ENCODE measurements at regions not wholly inside any gene's neighbourhood (a gene's known extent, or its start where the extent isn't known, plus 50 kb on each side); places are given as distances from the start of the nearest gene placed in this dataset.

- Histone ChIP-seq H3K36me3 (ENCODE audit: control insufficient read depth, insufficient read depth, low read length) (no peaks in the 10 kb centered on the region), H3K9me3 (ENCODE audit: control insufficient read depth, insufficient read depth, low read length) (no peaks in the 10 kb centered on the region), H3K4me3 (ENCODE audit: low read length) (no peak overlapping the region), H3K27ac (ENCODE audit: low read length) (no peak overlapping the region), H3K27me3 (ENCODE audit: control insufficient read depth, insufficient read depth, low read length) (no peaks in the 10 kb centered on the region), H3K4me1 (ENCODE audit: control insufficient read depth, insufficient read depth, low read length) (no peaks in the 10 kb centered on the region)
- Mint-ChIP-seq H3K4me1 (no peaks in the 10 kb centered on the region), H3K36me3 (no peaks in the 10 kb centered on the region), H3K9me3 (no peaks in the 10 kb centered on the region), H3K27me3 (ENCODE audit: low read depth in 2 of 2) (peaks cover 0 to under 1% of the 10 kb centered on the region in 2 donors), H3K27ac (no peak overlapping the region), H3K4me3 (no peak overlapping the region)
- TF ChIP-seq CTCF (IDR thresholded peaks at IDR 0.05), result no peak
- intact Hi-C loops (cut with micrococcal nuclease), result no loop called here
- DNase-seq (no peak), ATAC-seq (no peak)
- 67% methylated on average over 1 of the region's 1 CpG for WGBS (ENCODE audit: insufficient coverage)
Observed at GRCh38 chr18:56511996-56512395, 126.4 kb downstream of the TXNL1 start.

GRCh38 chr18:56510108-56510507 is 128.3 kb downstream of the TXNL1 start:
- H3K36me3 Mint-ChIP-seq, result no peaks in the 10 kb centered on the region
- H3K9me3 Mint-ChIP-seq, result no peaks in the 10 kb centered on the region
- H3K27me3 ChIP-seq (ENCODE audit: control insufficient read depth, insufficient read depth, low read length), result no peaks in the 10 kb centered on the region
- intact Hi-C loops (cut with micrococcal nuclease), result no loop called here
- H3K4me1 Mint-ChIP-seq, result no peaks in the 10 kb centered on the region
- no peak overlapping the region for H3K27ac ChIP-seq (ENCODE audit: low read length)
- no peak for DNase-seq
- no peaks in the 10 kb centered on the region for H3K27me3 Mint-ChIP-seq (ENCODE audit: low read depth in 2 of 2)
- no peaks in the 10 kb centered on the region for H3K9me3 ChIP-seq (ENCODE audit: control insufficient read depth, insufficient read depth, low read length)
- H3K4me3 ChIP-seq (ENCODE audit: low read length), result no peak overlapping the region
- ATAC-seq, result no peak
- no peaks in the 10 kb centered on the region for H3K36me3 ChIP-seq (ENCODE audit: control insufficient read depth, insufficient read depth, low read length)
- H3K4me1 ChIP-seq (ENCODE audit: control insufficient read depth, insufficient read depth, low read length), result no peaks in the 10 kb centered on the region
- H3K27ac Mint-ChIP-seq, result no peak overlapping the region
- H3K4me3 Mint-ChIP-seq, result no peak overlapping the region
- TF ChIP-seq CTCF (IDR thresholded peaks at IDR 0.05), result no peak

- Histone ChIP-seq H3K4me3 (ENCODE audit: low read length) (no peak overlapping the region), H3K36me3 (ENCODE audit: control insufficient read depth, insufficient read depth, low read length) (no peaks in the 10 kb centered on the region), H3K27me3 (ENCODE audit: control insufficient read depth, insufficient read depth, low read length) (no peaks in the 10 kb centered on the region), H3K9me3 (ENCODE audit: control insufficient read depth, insufficient read depth, low read length) (no peaks in the 10 kb centered on the region), H3K4me1 (ENCODE audit: control insufficient read depth, insufficient read depth, low read length) (no peaks in the 10 kb centered on the region), H3K27ac (ENCODE audit: low read length) (no peak overlapping the region)
- DNase-seq, result no peak
- no peaks in the 10 kb centered on the region for H3K36me3 Mint-ChIP-seq
- no peaks in the 10 kb centered on the region for H3K9me3 Mint-ChIP-seq
- H3K4me3 Mint-ChIP-seq, result no peak overlapping the region
- H3K27ac Mint-ChIP-seq, result no peak overlapping the region
- TF ChIP-seq CTCF (IDR thresholded peaks at IDR 0.05), result no peak
- H3K27me3 Mint-ChIP-seq (ENCODE audit: low read depth in 2 of 2), result no peaks in the 10 kb centered on the region
- no peak for ATAC-seq
- no peaks in the 10 kb centered on the region for H3K4me1 Mint-ChIP-seq
- 66% methylated on average over 3 of the region's 3 CpGs for WGBS (ENCODE audit: insufficient coverage)
- intact Hi-C loops (cut with micrococcal nuclease), result no loop called here
Observed at GRCh38 chr18:56509656-56510055, 128.7 kb downstream of the TXNL1 start.

- no peaks in the 10 kb centered on the region for H3K4me1 ChIP-seq (ENCODE audit: control insufficient read depth, insufficient read depth, low read length)
- H3K4me3 ChIP-seq (ENCODE audit: low read length), result no peak overlapping the region
- no peaks in the 10 kb centered on the region for H3K36me3 Mint-ChIP-seq
- no peaks in the 10 kb centered on the region for H3K4me1 Mint-ChIP-seq
- WGBS (ENCODE audit: insufficient coverage), result 71% methylated on average over 4 of the region's 4 CpGs
- H3K27ac ChIP-seq (ENCODE audit: low read length), result no peak overlapping the region
- no peak for TF ChIP-seq CTCF (IDR thresholded peaks at IDR 0.05)
- ATAC-seq (no peak), DNase-seq (no peak)
- H3K27ac Mint-ChIP-seq, result no peak overlapping the region
- intact Hi-C loops (cut with micrococcal nuclease), result no loop called here
- no peaks in the 10 kb centered on the region for H3K27me3 ChIP-seq (ENCODE audit: control insufficient read depth, insufficient read depth, low read length)
- no peaks in the 10 kb centered on the region for H3K36me3 ChIP-seq (ENCODE audit: control insufficient read depth, insufficient read depth, low read length)
- H3K9me3 ChIP-seq (ENCODE audit: control insufficient read depth, insufficient read depth, low read length), result no peaks in the 10 kb centered on the region
- no peak overlapping the region for H3K4me3 Mint-ChIP-seq
- H3K9me3 Mint-ChIP-seq, result peaks cover 0 to 3% of the 10 kb centered on the region in 2 donors
- no peaks in the 10 kb centered on the region for H3K27me3 Mint-ChIP-seq (ENCODE audit: low read depth in 2 of 2)
Observed at GRCh38 chr18:56508370-56509036, 129.9 kb downstream of the TXNL1 start.
